Activated CD8-positive, alpha-beta T cell treated with anti-CD3 and anti-CD28 coated beads for 36 hours (primary cell): ENCODE measurements at regions not wholly inside any gene's neighbourhood (a gene's known extent, or its start where the extent isn't known, plus 50 kb on each side); places are given as distances from the start of the nearest gene placed in this dataset.

Experiments used
- ATAC-seq: fragments of 200-7000 bp; cut with Tn5 transposase; one replicate; pipeline ENCODE4 v1.10.0; 2021; ENCODE audit warnings: mild to moderate bottlenecking, moderate library complexity
- CTCF ChIA-PET: fragments of 350-600 bp; sonication (Branson Sonifier 250); formaldehyde crosslinking; loops from one replicate; lab custom pipeline; 2021; ENCODE audit warnings: antibody characterized with exemption; lab: Charles Lee
- POLR2A ChIA-PET: fragments of 350-600 bp; sonication (Branson Sonifier 250); formaldehyde crosslinking; loops from one replicate; lab custom pipeline; 2021; ENCODE audit warnings: antibody characterized with exemption; lab: Charles Lee
- DNase-seq: peaks from one replicate; pipeline ENCODE4 v3.0.0-alpha.2; 2020
- H3K27ac Mint-ChIP-seq: one replicate; pipeline ENCODE4 v1.8.0; 2021; ENCODE audit warnings: mild to moderate bottlenecking, mixed read lengths
- H3K27me3 Mint-ChIP-seq: one replicate; pipeline ENCODE4 v1.8.0; 2021; ENCODE audit warnings: mixed read lengths
- H3K36me3 Mint-ChIP-seq: one replicate; pipeline ENCODE4 v1.8.0; 2021; ENCODE audit warnings: low read depth, mixed read lengths
- H3K4me1 Mint-ChIP-seq: one replicate; pipeline ENCODE4 v1.8.0; 2021; ENCODE audit warnings: low read depth, mixed read lengths
- H3K4me3 Mint-ChIP-seq: one replicate; pipeline ENCODE4 v1.8.0; 2021; ENCODE audit warnings: mild to moderate bottlenecking, moderate library complexity, mixed read lengths
- H3K9me3 Mint-ChIP-seq: one replicate; pipeline ENCODE4 v1.8.0; 2021; ENCODE audit warnings: mixed read lengths
- CTCF ChIP-seq: fragments of 200-600 bp; IDR thresholded peaks from one replicate; pipeline ENCODE4 v1.8.0; 2022; ENCODE audit warnings: antibody characterized with exemption, mild to moderate bottlenecking
- intact Hi-C: fragments of 100-400 bp; cut with micrococcal nuclease; formaldehyde crosslinking; loops from one replicate; pipeline ENCODE4 v1.10.0; 2022

GRCh38 chr2:134778372-134778771 is 59.6 kb upstream of the TMEM163 start:
- H3K9me3 Mint-ChIP-seq = no peaks in the 10 kb centered on the region
- H3K36me3 Mint-ChIP-seq = no peaks in the 10 kb centered on the region
- ATAC-seq (no peak), DNase-seq (no peak)
- peaks cover 11% of the 10 kb centered on the region for H3K4me1 Mint-ChIP-seq
- ChIA-PET POLR2A (no interaction called here), CTCF (no interaction called here)
- H3K27me3 Mint-ChIP-seq = peaks cover 3% of the 10 kb centered on the region
- no peak for TF ChIP-seq CTCF
- H3K27ac Mint-ChIP-seq = no peak overlapping the region
- intact Hi-C loops = no loop called here
- no peak overlapping the region for H3K4me3 Mint-ChIP-seq

- TF ChIP-seq CTCF = no peak
- H3K9me3 Mint-ChIP-seq = no peaks in the 10 kb centered on the region
- DNase-seq (no peak), ATAC-seq (peak; percentile 17)
- peaks cover 3% of the 10 kb centered on the region for H3K27me3 Mint-ChIP-seq
- no peaks in the 10 kb centered on the region for H3K36me3 Mint-ChIP-seq
- peaks cover 6% of the 10 kb centered on the region for H3K4me1 Mint-ChIP-seq
- intact Hi-C loops = no loop called here
- ChIA-PET POLR2A (interaction anchor here (0.6 kb wide), 1 partner anchor 108 kb away, joined by 3 read pairs; no protein-coding TSS in a partner anchor), CTCF (no interaction called here)
- no peak overlapping the region for H3K4me3 Mint-ChIP-seq
- H3K27ac Mint-ChIP-seq = no peak overlapping the region
Observed at GRCh38 chr2:134780972-134781371, 57.4 kb upstream of the ACMSD start.

- no peak overlapping the region for H3K27ac Mint-ChIP-seq
- H3K4me1 Mint-ChIP-seq = peaks cover 6% of the 10 kb centered on the region
- H3K9me3 Mint-ChIP-seq = no peaks in the 10 kb centered on the region
- no peak for ATAC-seq
- CTCF ChIA-PET = interaction anchor here (0.7 kb wide), 1 partner anchor 19 kb away, joined by 3 read pairs; no protein-coding TSS in a partner anchor
- DNase-seq = no peak
- H3K4me3 Mint-ChIP-seq = no peak overlapping the region
- H3K36me3 Mint-ChIP-seq = no peaks in the 10 kb centered on the region
- intact Hi-C loops = no loop called here
- peaks cover 2% of the 10 kb centered on the region for H3K27me3 Mint-ChIP-seq
- POLR2A ChIA-PET = no interaction called here
- no peak for TF ChIP-seq CTCF
Observed at GRCh38 chr2:134782107-134782506, 56.3 kb upstream of the ACMSD start.

- intact Hi-C loops = no loop called here
- ATAC-seq (no peak), DNase-seq (no peak)
- peak; percentile 24 for TF ChIP-seq CTCF
- no peak overlapping the region for H3K4me3 Mint-ChIP-seq
- H3K9me3 Mint-ChIP-seq = no peaks in the 10 kb centered on the region
- no peak overlapping the region for H3K27ac Mint-ChIP-seq
- H3K4me1 Mint-ChIP-seq = peaks cover 6% of the 10 kb centered on the region
- peaks cover 2% of the 10 kb centered on the region for H3K27me3 Mint-ChIP-seq
- ChIA-PET POLR2A (no interaction called here), CTCF (interaction anchor here (0.7 to 1.0 kb wide), 2 partner anchors 13 to 20 kb away, joined by 3 to 4 read pairs; no protein-coding TSS in a partner anchor)
- H3K36me3 Mint-ChIP-seq = no peaks in the 10 kb centered on the region
Observed at GRCh38 chr2:134782792-134783191, 55.6 kb upstream of the ACMSD start.

- intact Hi-C loops = no loop called here
- TF ChIP-seq CTCF = no peak
- H3K36me3 Mint-ChIP-seq = no peaks in the 10 kb centered on the region
- DNase-seq (no peak), ATAC-seq (no peak)
- no peak overlapping the region for H3K27ac Mint-ChIP-seq
- no peaks in the 10 kb centered on the region for H3K9me3 Mint-ChIP-seq
- peaks cover 6% of the 10 kb centered on the region for H3K4me1 Mint-ChIP-seq
- ChIA-PET CTCF (no interaction called here), POLR2A (no interaction called here)
- H3K4me3 Mint-ChIP-seq = no peak overlapping the region
- peaks cover 2% of the 10 kb centered on the region for H3K27me3 Mint-ChIP-seq
Observed at GRCh38 chr2:134783912-134784311, 54.5 kb upstream of the ACMSD start.
